ENCODE measurements at regions not wholly inside any gene's neighbourhood (a gene's known extent, or its start where the extent isn't known, plus 50 kb on each side); places are given as distances from the start of the nearest gene placed in this dataset.
"Not testable (repeated sequence)": the region's sequence is repeated elsewhere in the genome, so short reads cannot be mapped to it uniquely, and the experiment has no call there.

DNA sequence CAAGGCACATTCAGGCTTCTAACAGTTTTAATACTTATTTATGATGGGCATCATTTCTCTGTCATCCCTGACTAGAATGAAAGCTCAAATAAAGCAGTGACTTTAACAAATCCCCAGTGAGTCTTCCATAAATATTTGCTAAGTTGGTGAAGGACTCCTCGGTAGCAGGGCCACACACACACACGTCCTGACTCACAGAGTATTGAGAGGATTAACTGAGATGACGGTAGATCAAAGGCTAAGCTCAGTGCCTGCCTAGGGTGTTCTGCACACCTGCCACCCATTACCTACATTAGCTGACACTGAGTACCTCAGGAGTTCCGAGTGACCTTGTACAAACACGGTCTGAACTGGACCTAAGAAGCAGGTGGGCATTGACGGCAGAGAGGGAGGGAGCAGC, 197.3 kb upstream of the SFSWAP start:
- Mint-ChIP-seq H3K36me3 (ENCODE audit: insufficient read depth) (no peaks in the 10 kb centered on the region), H3K27ac (peak overlapping the region; percentile 44), H3K4me3 (ENCODE audit: low read depth) (no peak overlapping the region), H3K9me3 (ENCODE audit: low read depth) (peaks cover 5% of the 10 kb centered on the region), H3K27me3 (peaks cover 16% of the 10 kb centered on the region), H3K4me1 (ENCODE audit: low read depth) (peaks cover 7% of the 10 kb centered on the region)
- DNase-seq (ENCODE audit: low spot score, unreplicated experiment): no peak
- TF ChIP-seq, protein P1, sequence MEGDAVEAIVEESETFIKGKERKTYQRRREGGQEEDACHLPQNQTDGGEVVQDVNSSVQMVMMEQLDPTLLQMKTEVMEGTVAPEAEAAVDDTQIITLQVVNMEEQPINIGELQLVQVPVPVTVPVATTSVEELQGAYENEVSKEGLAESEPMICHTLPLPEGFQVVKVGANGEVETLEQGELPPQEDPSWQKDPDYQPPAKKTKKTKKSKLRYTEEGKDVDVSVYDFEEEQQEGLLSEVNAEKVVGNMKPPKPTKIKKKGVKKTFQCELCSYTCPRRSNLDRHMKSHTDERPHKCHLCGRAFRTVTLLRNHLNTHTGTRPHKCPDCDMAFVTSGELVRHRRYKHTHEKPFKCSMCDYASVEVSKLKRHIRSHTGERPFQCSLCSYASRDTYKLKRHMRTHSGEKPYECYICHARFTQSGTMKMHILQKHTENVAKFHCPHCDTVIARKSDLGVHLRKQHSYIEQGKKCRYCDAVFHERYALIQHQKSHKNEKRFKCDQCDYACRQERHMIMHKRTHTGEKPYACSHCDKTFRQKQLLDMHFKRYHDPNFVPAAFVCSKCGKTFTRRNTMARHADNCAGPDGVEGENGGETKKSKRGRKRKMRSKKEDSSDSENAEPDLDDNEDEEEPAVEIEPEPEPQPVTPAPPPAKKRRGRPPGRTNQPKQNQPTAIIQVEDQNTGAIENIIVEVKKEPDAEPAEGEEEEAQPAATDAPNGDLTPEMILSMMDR (IDR thresholded peaks at IDR 0.05; ENCODE audit: unreplicated experiment): no peak

DNA sequence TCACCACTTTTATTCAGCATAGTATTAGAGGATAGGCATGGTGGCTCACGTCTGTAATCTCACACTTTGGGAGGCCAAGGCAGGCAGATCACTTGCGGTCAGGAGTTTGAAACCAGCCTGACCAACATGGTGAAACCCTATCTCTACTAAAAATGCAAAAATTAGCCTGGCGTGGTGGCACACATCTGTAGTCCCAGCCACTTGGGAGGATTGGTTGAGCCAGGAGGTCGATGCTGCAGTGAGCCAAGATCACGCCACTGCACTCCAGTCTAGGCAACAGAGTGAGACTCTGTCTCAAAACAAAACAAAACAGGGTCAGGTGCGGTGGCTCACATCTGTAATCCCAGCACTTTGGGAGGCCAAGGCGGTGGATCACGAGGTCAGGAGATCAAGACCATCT, 190.3 kb upstream of the SFSWAP start:
- not testable (repeated sequence) for DNase-seq (ENCODE audit: low spot score, unreplicated experiment); H3K27ac Mint-ChIP-seq; H3K27me3 Mint-ChIP-seq; H3K36me3 Mint-ChIP-seq (ENCODE audit: insufficient read depth); H3K4me3 Mint-ChIP-seq (ENCODE audit: low read depth); H3K4me1 Mint-ChIP-seq (ENCODE audit: low read depth); H3K9me3 Mint-ChIP-seq (ENCODE audit: low read depth)

DNA sequence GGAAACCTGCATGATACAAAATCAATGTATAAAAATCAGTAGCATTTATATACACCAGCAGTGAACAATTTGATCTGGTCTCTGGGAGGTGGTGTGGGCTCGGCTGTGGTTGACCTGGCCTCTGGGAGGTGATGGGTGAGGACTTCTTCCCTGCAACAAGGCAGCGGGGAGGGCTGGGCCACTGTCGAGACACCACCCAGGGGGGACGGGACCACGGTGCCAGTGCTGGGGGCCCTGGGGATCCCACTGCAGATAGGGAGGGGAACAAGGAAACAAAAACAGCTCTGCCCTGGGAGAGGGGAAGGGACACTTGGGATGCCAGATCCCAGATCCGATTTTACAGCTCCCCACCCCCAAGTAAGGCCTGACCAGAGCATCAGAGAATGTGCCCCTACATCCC, 189.6 kb upstream of the SFSWAP start:
- Mint-ChIP-seq H3K4me1 (ENCODE audit: low read depth) (no peaks in the 10 kb centered on the region), H3K27ac (no peak overlapping the region), H3K4me3 (ENCODE audit: low read depth) (no peak overlapping the region), H3K27me3 (peaks cover 6% of the 10 kb centered on the region), H3K9me3 (ENCODE audit: low read depth) (peaks cover under 1% of the 10 kb centered on the region), H3K36me3 (ENCODE audit: insufficient read depth) (no peaks in the 10 kb centered on the region)
- TF ChIP-seq, protein P1 (IDR thresholded peaks at IDR 0.05; ENCODE audit: unreplicated experiment): no peak
- no peak for DNase-seq (ENCODE audit: low spot score, unreplicated experiment)

DNA sequence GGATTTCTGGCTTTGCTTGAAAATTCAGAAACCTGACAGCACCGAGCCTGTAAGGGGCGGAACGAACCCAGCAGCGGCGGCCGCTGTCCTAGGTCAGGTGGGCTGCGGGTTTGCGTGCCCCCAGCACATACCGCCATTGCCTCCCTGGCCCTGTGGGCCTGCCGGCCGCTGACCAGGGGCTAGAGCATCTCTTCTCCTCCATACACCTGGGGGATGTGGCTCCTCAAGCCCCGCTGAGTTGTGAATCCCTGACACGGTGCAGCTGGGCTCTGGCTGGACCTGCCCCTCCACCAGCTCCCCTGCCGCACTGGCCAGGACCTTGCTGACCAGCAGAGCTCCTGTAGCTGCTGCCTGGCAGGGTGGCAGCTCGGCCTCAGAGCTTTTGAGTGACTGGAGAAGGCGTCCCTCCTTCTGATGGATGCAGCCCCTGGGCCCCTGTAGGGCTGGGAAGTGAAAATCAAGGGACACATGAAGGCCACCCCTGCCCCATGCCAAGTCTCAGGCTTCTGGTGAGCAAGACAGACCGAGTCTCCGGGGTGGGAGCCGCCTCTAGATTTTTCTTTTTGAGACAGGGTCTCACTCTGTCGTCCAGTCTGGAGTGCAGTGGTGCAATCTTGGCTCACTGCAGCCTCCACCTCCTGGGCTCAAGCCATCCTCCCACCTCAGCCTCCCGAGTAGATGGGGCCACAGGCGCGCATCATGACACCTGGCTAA, 184.9 kb upstream of the SFSWAP start:
- DNase-seq (ENCODE audit: low spot score, unreplicated experiment): no peak
- no peaks in the 10 kb centered on the region for H3K9me3 Mint-ChIP-seq (ENCODE audit: low read depth)
- no peak overlapping the region for H3K27ac Mint-ChIP-seq
- H3K4me3 Mint-ChIP-seq (ENCODE audit: low read depth): no peak overlapping the region
- H3K27me3 Mint-ChIP-seq: peaks cover 11% of the 10 kb centered on the region
- H3K4me1 Mint-ChIP-seq (ENCODE audit: low read depth): no peaks in the 10 kb centered on the region
- TF ChIP-seq, protein P1 (IDR thresholded peaks at IDR 0.05; ENCODE audit: unreplicated experiment): no peak
- H3K36me3 Mint-ChIP-seq (ENCODE audit: insufficient read depth): no peaks in the 10 kb centered on the region

DNA sequence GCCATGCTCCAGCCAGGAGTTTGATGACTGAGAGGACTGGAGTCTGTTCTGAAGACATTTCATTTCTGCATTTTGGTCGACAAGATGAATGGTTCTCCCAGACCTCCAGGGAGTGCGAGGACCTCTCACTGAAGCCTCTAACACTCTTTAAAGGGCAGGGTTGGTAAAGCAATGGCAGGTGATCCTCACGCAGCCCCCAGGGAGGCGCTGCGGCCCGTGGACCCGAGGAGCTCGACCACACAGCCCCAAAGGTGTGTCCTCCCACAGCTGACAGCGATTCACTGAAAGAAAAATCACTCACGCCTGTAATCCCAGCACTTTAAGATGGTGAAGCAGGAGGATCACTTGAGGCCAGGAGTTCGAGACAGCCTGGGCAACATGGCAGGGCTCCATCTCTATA, 183.8 kb upstream of the SFSWAP start:
- no peaks in the 10 kb centered on the region for H3K4me1 Mint-ChIP-seq (ENCODE audit: low read depth)
- no peak for DNase-seq (ENCODE audit: low spot score, unreplicated experiment)

More for the DNA sequence above, 183.8 kb upstream of the SFSWAP start:
- Mint-ChIP-seq H3K27ac (no peak overlapping the region), H3K36me3 (ENCODE audit: insufficient read depth) (no peaks in the 10 kb centered on the region), H3K4me3 (ENCODE audit: low read depth) (no peak overlapping the region), H3K9me3 (ENCODE audit: low read depth) (no peaks in the 10 kb centered on the region), H3K27me3 (peaks cover 21% of the 10 kb centered on the region)
- TF ChIP-seq, protein P1 (IDR thresholded peaks at IDR 0.05; ENCODE audit: unreplicated experiment): no peak
